ENCODE measurements at regions not wholly inside any gene's neighbourhood (a gene's known extent, or its start where the extent isn't known, plus 50 kb on each side); places are given as distances from the start of the nearest gene placed in this dataset.
"Not testable (repeated sequence)": the region's sequence is repeated elsewhere in the genome, so short reads cannot be mapped to it uniquely, and the experiment has no call there.

- DNase-seq, result no peak
Observed at GRCh38 chr14:51593397-51593796, 58.3 kb upstream of the FRMD6 start.

DNA sequence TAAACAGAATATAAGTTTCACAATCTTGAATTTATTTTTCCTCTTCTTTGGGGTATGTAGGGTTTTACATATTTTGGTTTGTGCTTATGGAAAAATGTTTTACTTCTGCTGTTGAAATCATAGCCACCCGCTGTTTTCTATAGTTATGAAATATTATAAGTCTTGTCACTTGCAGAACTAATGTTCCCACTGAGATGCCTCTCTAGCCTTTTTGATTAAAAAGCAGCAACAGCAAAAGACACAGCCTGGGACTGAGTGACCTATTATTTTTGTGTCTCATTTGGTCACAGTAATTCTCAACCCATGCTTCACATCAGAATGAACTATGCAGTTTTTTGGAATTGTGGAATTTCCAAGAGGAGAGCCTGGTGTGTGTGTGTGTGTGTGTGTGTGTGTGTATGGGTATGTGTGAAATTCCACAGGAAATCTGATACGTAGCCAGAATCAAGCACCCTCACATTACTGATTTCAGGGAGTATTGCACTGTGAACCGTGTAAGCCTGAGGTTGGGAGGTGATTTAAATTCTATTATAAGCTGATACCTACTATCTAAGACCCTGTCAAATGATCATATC, 55.7 kb upstream of the FRMD6 start:
- no peak for DNase-seq

DNA sequence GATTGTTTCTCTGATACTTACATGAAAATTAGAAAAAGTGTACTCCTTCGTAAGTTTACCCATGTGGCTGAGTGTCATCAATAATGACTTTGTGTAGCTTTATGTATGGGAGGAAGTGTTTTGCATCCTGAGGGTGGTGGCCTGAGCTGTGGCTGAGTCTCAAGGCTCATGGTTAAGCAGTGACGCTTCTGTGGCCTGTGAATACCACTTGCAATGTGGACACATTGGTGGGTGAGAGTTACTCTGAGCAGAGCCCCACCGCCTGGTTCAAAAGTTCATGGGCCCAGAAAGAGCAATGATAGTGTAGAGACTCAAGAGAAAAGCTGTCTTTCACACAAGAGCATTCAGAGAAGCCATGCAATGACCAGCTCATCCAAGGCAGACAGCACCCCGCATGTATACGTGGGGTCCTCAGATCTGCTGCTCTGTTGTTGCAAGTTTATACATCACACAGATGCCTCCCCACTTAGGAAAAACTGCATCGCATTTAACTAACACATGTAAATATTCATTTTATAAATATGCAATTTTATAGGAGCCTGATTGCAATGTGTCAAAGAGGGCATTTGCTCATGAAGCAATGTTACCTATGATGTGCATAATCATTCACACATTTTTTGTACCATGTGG, 55.1 kb upstream of the FRMD6 start:
- no peak for DNase-seq

DNA sequence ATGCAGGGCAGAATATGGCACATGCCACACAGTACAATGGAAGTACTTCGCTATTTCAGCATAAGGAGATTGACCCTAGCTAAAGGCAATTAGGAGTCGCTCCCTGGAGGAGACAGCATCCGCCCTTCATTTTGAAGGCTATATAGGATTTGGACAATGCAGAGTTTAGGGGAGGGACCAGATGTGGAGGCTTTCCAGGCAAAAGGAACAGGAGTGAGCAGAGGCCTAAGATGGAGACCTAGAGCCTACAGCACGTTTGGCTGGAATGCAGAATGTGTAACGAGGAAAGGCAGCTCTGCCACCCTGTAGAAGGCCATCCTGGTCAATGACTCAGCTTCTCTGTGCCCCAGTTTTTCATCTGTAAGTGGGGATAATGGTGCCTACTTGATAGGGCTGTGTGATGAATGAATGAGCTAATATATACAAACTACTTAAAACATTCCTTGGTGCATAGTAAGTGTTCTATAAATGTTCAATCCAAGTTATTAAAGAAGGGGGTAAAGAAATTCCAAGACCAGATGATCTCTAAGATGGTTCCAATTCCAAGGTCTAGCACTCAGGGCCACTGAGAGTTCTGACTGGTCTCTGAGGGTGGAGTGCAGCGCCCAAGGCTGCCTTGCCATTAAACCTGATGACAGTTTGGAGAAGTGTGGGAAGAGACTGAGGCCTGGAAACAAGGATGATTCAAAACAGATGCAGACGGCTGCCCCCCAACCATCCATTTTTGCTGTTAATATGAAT, 54.3 kb upstream of the FRMD6 start:
- no peak for DNase-seq

- not testable (repeated sequence) for DNase-seq
Observed at GRCh38 chr14:51598924-51599600, 52.6 kb upstream of the FRMD6 start.

DNA sequence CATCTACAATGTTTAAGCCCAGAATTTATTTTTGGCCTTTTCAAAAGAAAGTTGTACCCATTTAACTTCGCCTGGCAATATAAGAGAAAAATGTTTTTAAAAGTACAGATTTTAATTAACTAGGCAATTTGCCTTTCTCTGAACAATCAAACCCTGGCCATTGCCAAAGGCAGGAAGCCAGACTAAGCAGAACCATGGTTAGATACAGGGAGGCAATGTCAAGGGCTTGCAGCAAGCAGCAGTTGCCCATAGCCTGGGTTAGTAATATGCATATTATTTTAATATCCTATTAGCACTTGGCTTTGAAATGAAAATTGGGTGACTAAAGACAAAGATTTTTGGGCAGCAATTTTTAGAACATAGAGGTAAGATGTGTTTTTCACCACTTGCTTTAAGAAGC, 51.1 kb upstream of the FRMD6 start:
- no peak for DNase-seq
